SW 1271 (cell line): ENCODE measurements at regions not wholly inside any gene's neighbourhood (a gene's known extent, or its start where the extent isn't known, plus 50 kb on each side); places are given as distances from the start of the nearest gene placed in this dataset.
"Not testable (repeated sequence)": the region's sequence is repeated elsewhere in the genome, so short reads cannot be mapped to it uniquely, and the experiment has no call there.

Experiments
- DNase-seq, 2 experiments: peaks; one replicate each; lab custom pipeline; 2025; lab: John Stamatoyannopoulos, UW

- no peak for DNase-seq
Observed at GRCh38 chrX:25141684-25142083, 125.9 kb upstream of the ARX start.

- no peak for DNase-seq
Observed at GRCh38 chrX:25131055-25131454, 115.3 kb upstream of the ARX start.

- DNase-seq = no peak
Observed at GRCh38 chrX:25130619-25131018, 114.9 kb upstream of the ARX start.

- DNase-seq = no peak
Observed at GRCh38 chrX:25125483-25125882, 109.7 kb upstream of the ARX start.

DNA sequence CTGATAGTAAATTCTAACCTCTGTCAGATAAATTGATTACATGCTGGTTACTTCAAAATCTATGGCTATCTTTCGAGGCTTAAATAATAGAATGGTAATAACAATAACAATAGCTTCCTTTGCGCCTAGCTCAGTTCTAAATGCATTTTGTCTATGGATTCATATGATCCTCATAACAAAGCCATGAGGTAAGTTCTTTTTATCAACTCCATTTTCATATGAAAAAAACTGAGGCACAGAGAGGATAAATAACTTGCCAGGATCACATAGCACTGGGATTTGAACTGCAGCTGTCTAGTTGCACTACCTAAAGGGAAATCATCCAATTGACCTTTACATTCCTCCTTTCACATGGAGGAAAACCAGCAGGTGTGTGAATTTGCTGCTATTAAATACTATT lies 108.6 kb upstream of the ARX start:
- DNase-seq = no peak

DNA sequence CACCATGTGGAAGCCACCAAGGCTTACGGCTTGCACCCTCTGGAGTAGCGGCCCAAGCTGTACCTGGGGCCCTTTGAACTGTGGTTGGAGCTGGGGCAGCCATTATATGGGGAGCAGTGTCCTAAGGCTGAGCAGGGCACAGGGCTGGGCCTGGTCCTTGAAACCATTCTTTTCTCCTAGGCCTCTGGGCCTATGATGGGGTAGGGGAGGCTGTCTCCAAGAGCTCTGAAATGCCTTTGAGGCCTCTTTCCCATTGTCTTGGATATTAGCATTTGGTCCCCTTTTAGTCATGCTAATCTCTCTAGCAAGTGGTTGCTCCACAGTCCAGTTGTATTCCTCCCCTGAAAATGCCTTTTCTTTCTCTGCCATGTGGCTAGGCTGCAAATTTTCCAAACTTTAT lies 96.4 kb upstream of the ARX start:
- no peak for DNase-seq

DNA sequence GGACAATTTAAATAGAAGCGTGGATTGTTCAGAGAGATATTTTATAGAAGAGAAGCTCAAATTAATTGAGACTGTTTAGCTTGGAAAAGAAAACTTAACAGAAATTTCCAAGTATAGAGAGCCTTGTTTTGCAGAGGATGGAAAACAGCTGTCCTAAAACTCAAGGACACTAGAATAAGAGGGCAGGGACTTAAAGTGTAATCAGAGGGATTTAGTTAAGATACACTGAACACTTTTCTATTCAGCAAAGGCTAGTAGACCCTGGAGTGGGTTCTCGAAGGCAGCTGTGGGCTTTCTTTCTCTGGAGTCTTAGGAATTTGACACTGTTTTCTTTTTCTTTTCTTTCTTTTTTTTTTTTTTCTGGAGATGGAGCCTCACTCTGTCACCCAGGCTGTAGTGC lies 92.7 kb upstream of the ARX start:
- no peak for DNase-seq

GRCh38 chrX:25105221-25105620 lies 89.5 kb upstream of the ARX start:
- DNase-seq = no peak

- DNase-seq = no peak
Observed at GRCh38 chrX:25096522-25097045, 80.8 kb upstream of the ARX start.

GRCh38 chrX:25091152-25091551 lies 75.4 kb upstream of the ARX start:
- DNase-seq = not testable (repeated sequence)

- DNase-seq = no peak
Observed at GRCh38 chrX:25084446-25084845, 68.7 kb upstream of the ARX start.

- no peak for DNase-seq
Observed at GRCh38 chrX:25083661-25084060, 67.9 kb upstream of the ARX start.

GRCh38 chrX:25079020-25079419 lies 63.3 kb upstream of the ARX start:
- DNase-seq = no peak

- no peak for DNase-seq
Observed at GRCh38 chrX:25076941-25077500, 61.3 kb upstream of the ARX start.

DNA sequence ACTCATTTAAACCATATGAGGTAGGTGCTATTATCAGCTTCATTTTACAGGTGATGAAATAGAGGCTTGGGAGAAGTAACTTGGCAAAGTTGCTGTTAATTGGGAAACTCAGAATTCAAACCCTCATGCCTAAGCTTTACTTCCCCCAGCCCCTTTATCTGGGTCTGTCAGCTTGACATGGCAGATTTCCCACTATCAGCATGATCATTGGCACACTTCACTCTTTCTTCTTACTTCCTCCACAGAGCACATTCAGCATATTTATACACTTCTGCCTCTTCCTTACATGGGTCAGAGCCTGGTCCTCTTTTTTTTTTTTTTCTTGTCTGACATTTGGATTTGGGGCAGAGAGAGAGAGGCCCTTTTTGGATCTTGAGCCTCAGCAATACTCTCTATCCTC lies 56.5 kb upstream of the ARX start:
- no peak for DNase-seq

DNA sequence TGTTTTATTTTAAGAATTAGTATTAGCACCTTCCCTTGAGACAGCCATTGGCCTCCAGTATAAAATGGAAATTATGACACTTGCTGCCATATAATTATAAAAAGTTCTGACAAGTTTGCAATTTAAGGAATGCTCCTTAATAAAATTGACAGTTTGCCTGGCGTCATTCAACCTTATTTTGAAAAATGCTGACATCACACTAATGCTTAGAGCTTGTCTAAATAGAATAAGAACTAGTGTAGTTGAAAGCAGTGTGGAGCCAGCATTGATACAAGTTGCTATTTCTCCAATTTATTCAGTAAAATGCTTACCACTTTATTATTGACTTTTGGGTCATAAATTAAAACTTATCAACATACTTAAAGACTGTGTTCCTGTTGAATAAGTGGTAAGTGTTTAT lies 54.3 kb upstream of the ARX start:
- DNase-seq = no peak

DNA sequence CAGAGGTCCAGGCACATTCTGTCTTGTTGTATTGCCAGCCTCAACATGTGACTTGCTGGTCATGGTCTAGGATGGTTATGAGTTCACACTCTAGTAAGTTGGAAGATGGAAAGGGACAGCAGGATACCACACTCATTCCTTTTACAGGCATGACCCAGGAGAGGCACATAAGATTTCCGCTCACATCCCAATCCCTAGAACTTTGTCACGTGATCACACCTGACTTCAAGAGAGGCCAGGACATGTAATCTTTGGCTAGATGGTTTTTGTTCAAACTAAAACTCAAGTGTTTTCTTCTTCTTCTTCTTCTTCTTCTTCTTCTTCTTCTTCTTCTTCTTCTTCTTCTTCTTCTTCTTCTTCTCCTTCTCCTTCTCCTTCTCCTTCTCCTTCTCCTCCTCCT lies 53.4 kb upstream of the ARX start:
- no peak for DNase-seq

- DNase-seq = no peak
Observed at GRCh38 chrX:25068340-25068739, 52.6 kb upstream of the ARX start.

- no peak for DNase-seq
Observed at GRCh38 chrX:25067271-25068172, 51.8 kb upstream of the ARX start.

GRCh38 chrX:25066131-25066530 lies 50.4 kb upstream of the ARX start:
- DNase-seq = no peak
